ENCODE measurements at regions not wholly inside any gene's neighbourhood (a gene's known extent, or its start where the extent isn't known, plus 50 kb on each side); places are given as distances from the start of the nearest gene placed in this dataset.

GRCh38 chr4:140315019-140315418, 58.4 kb upstream of the SCOC start:
- TF ChIP-seq POU6F1 (CRISPR knock-in tag; IDR thresholded peaks at IDR 0.05; ENCODE audit: borderline replicate concordance, low read depth) (no peak), ZNF70 (CRISPR knock-in tag; IDR thresholded peaks at IDR 0.05) (no peak), PPARA (CRISPR knock-in tag; IDR thresholded peaks at IDR 0.05; ENCODE audit: borderline replicate concordance) (no peak), RARB (CRISPR knock-in tag; IDR thresholded peaks at IDR 0.05) (no peak)
- no peak for ATAC-seq

DNA sequence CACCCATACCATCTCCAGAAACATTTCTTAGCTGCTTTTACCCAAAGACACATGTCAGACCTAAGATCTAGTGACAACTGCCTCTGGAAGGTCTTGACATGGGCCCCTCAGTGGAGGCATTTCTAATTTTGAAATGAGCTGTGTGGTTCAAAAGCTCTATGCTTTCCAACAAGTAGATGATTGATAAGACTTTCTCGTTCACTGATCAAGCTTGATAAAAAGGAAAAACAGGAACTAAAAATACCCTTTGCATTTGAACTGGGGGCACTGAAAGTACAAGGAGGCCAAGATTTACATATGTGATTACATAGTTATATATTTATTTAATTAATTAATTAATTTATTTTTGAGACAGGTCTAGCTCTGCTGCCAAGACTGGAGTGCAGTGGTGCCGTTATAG, 61.3 kb upstream of the SCOC start:
- no peak for ATAC-seq
- TF ChIP-seq ZC3H10 (CRISPR knock-in tag; IDR thresholded peaks at IDR 0.05) = no peak
- TF ChIP-seq PPARA (CRISPR knock-in tag; IDR thresholded peaks at IDR 0.05; ENCODE audit: borderline replicate concordance) = no peak
- TF ChIP-seq CREB5 (CRISPR knock-in tag; IDR thresholded peaks at IDR 0.05; ENCODE audit: low read depth) = no peak

GRCh38 chr4:140311257-140311835, 62.1 kb upstream of the SCOC start:
- TF ChIP-seq TCF4 (CRISPR knock-in tag; IDR thresholded peaks at IDR 0.05; ENCODE audit: borderline replicate concordance) (no peak), ISL1 (CRISPR knock-in tag; IDR thresholded peaks at IDR 0.05) (peak; percentile 84)
- ATAC-seq = no peak

- TF ChIP-seq ZNF8 (CRISPR knock-in tag; IDR thresholded peaks at IDR 0.05) (no peak), ISL1 (CRISPR knock-in tag; IDR thresholded peaks at IDR 0.05) (0 out of 2 replicates have a peak, but pooled peaks have one; percentile 14)
- peak; percentile 59 for ATAC-seq
Observed at GRCh38 chr4:140309124-140309870, 64.1 kb upstream of the SCOC start.

GRCh38 chr4:140308366-140309123, 64.9 kb upstream of the SCOC start:
- ATAC-seq = peak; percentile 85
- TF ChIP-seq, protein P1, sequence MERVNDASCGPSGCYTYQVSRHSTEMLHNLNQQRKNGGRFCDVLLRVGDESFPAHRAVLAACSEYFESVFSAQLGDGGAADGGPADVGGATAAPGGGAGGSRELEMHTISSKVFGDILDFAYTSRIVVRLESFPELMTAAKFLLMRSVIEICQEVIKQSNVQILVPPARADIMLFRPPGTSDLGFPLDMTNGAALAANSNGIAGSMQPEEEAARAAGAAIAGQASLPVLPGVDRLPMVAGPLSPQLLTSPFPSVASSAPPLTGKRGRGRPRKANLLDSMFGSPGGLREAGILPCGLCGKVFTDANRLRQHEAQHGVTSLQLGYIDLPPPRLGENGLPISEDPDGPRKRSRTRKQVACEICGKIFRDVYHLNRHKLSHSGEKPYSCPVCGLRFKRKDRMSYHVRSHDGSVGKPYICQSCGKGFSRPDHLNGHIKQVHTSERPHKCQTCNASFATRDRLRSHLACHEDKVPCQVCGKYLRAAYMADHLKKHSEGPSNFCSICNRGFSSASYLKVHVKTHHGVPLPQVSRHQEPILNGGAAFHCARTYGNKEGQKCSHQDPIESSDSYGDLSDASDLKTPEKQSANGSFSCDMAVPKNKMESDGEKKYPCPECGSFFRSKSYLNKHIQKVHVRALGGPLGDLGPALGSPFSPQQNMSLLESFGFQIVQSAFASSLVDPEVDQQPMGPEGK (CRISPR knock-in tag; IDR thresholded peaks at IDR 0.05; ENCODE audit: borderline replicate concordance) = no peak
- no peak for TF ChIP-seq CREB5 (CRISPR knock-in tag; IDR thresholded peaks at IDR 0.05; ENCODE audit: low read depth)
- TF ChIP-seq CSRNP3 (CRISPR knock-in tag; IDR thresholded peaks at IDR 0.05) = no peak
- no peak for TF ChIP-seq BACH2 (CRISPR knock-in tag; IDR thresholded peaks at IDR 0.05; ENCODE audit: borderline replicate concordance)
- TF ChIP-seq SNAI2 (CRISPR knock-in tag; IDR thresholded peaks at IDR 0.05) = no peak
- TF ChIP-seq ZNF70 (CRISPR knock-in tag; IDR thresholded peaks at IDR 0.05) = no peak
- no peak for TF ChIP-seq GLIS3 (CRISPR knock-in tag; IDR thresholded peaks at IDR 0.05)
- TF ChIP-seq TOX (CRISPR knock-in tag; IDR thresholded peaks at IDR 0.05; ENCODE audit: borderline replicate concordance) = no peak
- TF ChIP-seq RARB (CRISPR knock-in tag; IDR thresholded peaks at IDR 0.05) = no peak
- no peak for TF ChIP-seq ZNF565 (CRISPR knock-in tag; conservative IDR thresholded peaks at IDR 0.05; ENCODE audit: low read depth)
- TF ChIP-seq ZFP30 (CRISPR knock-in tag; IDR thresholded peaks at IDR 0.05) = no peak
- TF ChIP-seq POU6F1 (CRISPR knock-in tag; IDR thresholded peaks at IDR 0.05; ENCODE audit: borderline replicate concordance, low read depth) = no peak
- TF ChIP-seq CSDC2 (CRISPR knock-in tag; IDR thresholded peaks at IDR 0.05) = no peak
- TF ChIP-seq ZNF8 (CRISPR knock-in tag; IDR thresholded peaks at IDR 0.05) = no peak
- TF ChIP-seq ZC3H10 (CRISPR knock-in tag; IDR thresholded peaks at IDR 0.05) = no peak
- TF ChIP-seq ISL1 (CRISPR knock-in tag; IDR thresholded peaks at IDR 0.05) = no peak
- no peak for TF ChIP-seq ZFP3 (CRISPR knock-in tag; IDR thresholded peaks at IDR 0.05)
